Sigmoid colon (tissue), 6 donors: ENCODE measurements at regions not wholly inside any gene's neighbourhood (a gene's known extent, or its start where the extent isn't known, plus 50 kb on each side); places are given as distances from the start of the nearest gene placed in this dataset.

ENCODE experiments used
- DNase-seq: peaks from one replicate; pipeline ENCODE4 v3.0.0-alpha.2; 2019
- H3K27ac ChIP-seq, 4 donors: fragments of 200-600 bp; sonication (generic); one replicate each; pipeline ENCODE4 v1.5.1; 2016 to 2019; ENCODE audit warnings: mild to moderate bottlenecking in 1 of 4
- H3K27me3 ChIP-seq, 3 donors: fragments of 200-600 bp; sonication (generic); one replicate each; pipeline ENCODE4 v1.5.1; 2019; ENCODE audit warnings: mild to moderate bottlenecking in 1 of 3
- H3K36me3 ChIP-seq, 4 donors: fragments of 200-600 bp; sonication (generic); one replicate each; pipeline ENCODE4 v1.5.1; 2016 to 2019
- H3K4me1 ChIP-seq, 4 donors: fragments of 200-600 bp; sonication (generic); one replicate each; pipeline ENCODE4 v1.5.1; 2017 to 2019
- H3K4me3 ChIP-seq, 4 donors: fragments of 200-600 bp; sonication (generic); one replicate each; pipeline ENCODE4 v1.5.1; 2017 to 2019; ENCODE audit warnings: mild to moderate bottlenecking in 2 of 4, moderate library complexity in 1 of 4
- H3K9me3 ChIP-seq, 4 donors: fragments of 200-600 bp in 3 of 4; sonication (generic) in 3 of 4; one replicate each; pipeline versions ENCODE4 v1.5.1 to v1.6.1; 2013 to 2019
- EP300 ChIP-seq, 4 donors: sonication (generic); formaldehyde crosslinking; IDR thresholded peaks; one replicate each; pipeline ENCODE4 v1.6.1; 2017; ENCODE audit warnings: antibody characterized with exemption in 4 of 4
- POLR2A ChIP-seq, 2 donors: fragments of 450-650 bp; IDR thresholded peaks; one replicate each; pipeline ENCODE4 v1.6.1; 2016; ENCODE audit warnings: antibody characterized with exemption in 2 of 2, mild to moderate bottlenecking in 2 of 2, moderate library complexity in 2 of 2
- POLR2AphosphoS5 ChIP-seq, 4 donors: sonication (generic); formaldehyde crosslinking; IDR thresholded peaks; one replicate each; pipeline ENCODE4 v1.6.1; 2017; ENCODE audit warnings: antibody characterized with exemption in 4 of 4
- WGBS, 2 donors: extraction: QIAGEN DNeasy Blood & Tissue Kit; methylation state at CpG; one replicate each; pipeline ENCODE4 v1.1.7; 2013; 5-methylcytosine and 5-hydroxymethylcytosine counted together
- intact Hi-C: fragments of 100-400 bp; cut with DNase I; formaldehyde crosslinking; loops from one replicate; pipeline ENCODE4 v1.15.1; 2023
- TF ChIP-seq, protein P1 (sequence below), 4 experiments: fragments of 450-650 bp in 3 of 4; fragments of 200-600 bp in 1 of 4; IDR thresholded peaks; one replicate each; pipeline ENCODE4 v1.5.1; 2016 to 2019; ENCODE audit warnings: antibody characterized with exemption in 4 of 4, mild to moderate bottlenecking in 3 of 4, moderate library complexity in 2 of 4
- donor health status: healthy with polysubstance abuse.
- donor health status: healthy.

- H3K9me3 ChIP-seq, result no peaks in the 10 kb centered on the region
- TF ChIP-seq EP300 (IDR thresholded peaks at IDR 0.05), result no peak
- TF ChIP-seq POLR2A (IDR thresholded peaks at IDR 0.05), result no peak
- no peak for TF ChIP-seq POLR2AphosphoS5 (IDR thresholded peaks at IDR 0.05)
- TF ChIP-seq, protein P1, sequence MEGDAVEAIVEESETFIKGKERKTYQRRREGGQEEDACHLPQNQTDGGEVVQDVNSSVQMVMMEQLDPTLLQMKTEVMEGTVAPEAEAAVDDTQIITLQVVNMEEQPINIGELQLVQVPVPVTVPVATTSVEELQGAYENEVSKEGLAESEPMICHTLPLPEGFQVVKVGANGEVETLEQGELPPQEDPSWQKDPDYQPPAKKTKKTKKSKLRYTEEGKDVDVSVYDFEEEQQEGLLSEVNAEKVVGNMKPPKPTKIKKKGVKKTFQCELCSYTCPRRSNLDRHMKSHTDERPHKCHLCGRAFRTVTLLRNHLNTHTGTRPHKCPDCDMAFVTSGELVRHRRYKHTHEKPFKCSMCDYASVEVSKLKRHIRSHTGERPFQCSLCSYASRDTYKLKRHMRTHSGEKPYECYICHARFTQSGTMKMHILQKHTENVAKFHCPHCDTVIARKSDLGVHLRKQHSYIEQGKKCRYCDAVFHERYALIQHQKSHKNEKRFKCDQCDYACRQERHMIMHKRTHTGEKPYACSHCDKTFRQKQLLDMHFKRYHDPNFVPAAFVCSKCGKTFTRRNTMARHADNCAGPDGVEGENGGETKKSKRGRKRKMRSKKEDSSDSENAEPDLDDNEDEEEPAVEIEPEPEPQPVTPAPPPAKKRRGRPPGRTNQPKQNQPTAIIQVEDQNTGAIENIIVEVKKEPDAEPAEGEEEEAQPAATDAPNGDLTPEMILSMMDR (IDR thresholded peaks at IDR 0.05), result no peak
- DNase-seq, result no peak
- H3K4me3 ChIP-seq, result no peak overlapping the region
- intact Hi-C loops, result no loop called here
- H3K36me3 ChIP-seq, result no peaks in the 10 kb centered on the region
- WGBS, 2 donors, result 86 to 95% methylated on average over 1 of the region's 1 CpG
- H3K27ac ChIP-seq, result no peak overlapping the region
- H3K4me1 ChIP-seq, result peaks cover 0 to 5% (median 1%) of the 10 kb centered on the region in 4 donors
- H3K27me3 ChIP-seq, result no peaks in the 10 kb centered on the region
These were observed 88.7 kb upstream of the BMP5 start for GRCh38 chr6:55964136-55964535.

- Histone ChIP-seq H3K36me3 (no peaks in the 10 kb centered on the region), H3K27ac (no peak overlapping the region), H3K4me3 (no peak overlapping the region), H3K27me3 (no peaks in the 10 kb centered on the region), H3K9me3 (no peaks in the 10 kb centered on the region), H3K4me1 (no peaks in the 10 kb centered on the region)
- no peak for DNase-seq
- 37 to 61% methylated on average over 3 of the region's 3 CpGs for WGBS, 2 donors
- intact Hi-C loops, result no loop called here
- TF ChIP-seq POLR2A (IDR thresholded peaks at IDR 0.05) (no peak), POLR2AphosphoS5 (IDR thresholded peaks at IDR 0.05) (no peak), EP300 (IDR thresholded peaks at IDR 0.05) (no peak)
- TF ChIP-seq, protein P1 (IDR thresholded peaks at IDR 0.05), result no peak
These were observed 87.9 kb upstream of the BMP5 start for GRCh38 chr6:55963301-55963700.

GRCh38 chr6:55960344-55960743 is 85.0 kb upstream of the BMP5 start:
- H3K4me1 ChIP-seq, result no peaks in the 10 kb centered on the region
- intact Hi-C loops, result no loop called here
- no peak for DNase-seq
- H3K36me3 ChIP-seq, result no peaks in the 10 kb centered on the region
- no peak overlapping the region for H3K27ac ChIP-seq
- TF ChIP-seq, protein P1 (IDR thresholded peaks at IDR 0.05), result no peak
- TF ChIP-seq EP300 (IDR thresholded peaks at IDR 0.05), result no peak
- TF ChIP-seq POLR2A (IDR thresholded peaks at IDR 0.05), result no peak
- H3K9me3 ChIP-seq, result no peaks in the 10 kb centered on the region
- no peak overlapping the region for H3K4me3 ChIP-seq
- 83 to 90% methylated on average over 3 of the region's 3 CpGs for WGBS, 2 donors
- no peaks in the 10 kb centered on the region for H3K27me3 ChIP-seq

DNA sequence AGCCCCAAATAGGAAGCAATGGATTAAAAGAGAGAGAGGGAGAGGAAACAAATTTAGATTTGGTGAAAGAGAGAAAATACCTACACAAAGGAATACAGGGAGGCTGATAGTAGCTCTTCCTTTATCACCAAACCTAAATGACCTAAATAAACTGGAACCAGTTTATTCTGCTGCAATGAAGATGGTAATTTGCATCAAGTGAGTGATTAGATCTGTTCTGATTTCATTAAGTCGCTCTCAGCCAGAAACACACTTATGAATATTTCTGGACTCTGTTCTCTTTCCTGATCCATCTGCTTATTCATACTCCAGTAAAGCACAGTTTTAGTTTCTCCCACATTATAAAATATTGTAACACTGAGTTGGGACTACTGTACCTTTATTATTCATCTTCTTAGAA is 83.4 kb upstream of the BMP5 start:
- Histone ChIP-seq H3K27ac (no peak overlapping the region), H3K4me3 (no peak overlapping the region), H3K9me3 (no peaks in the 10 kb centered on the region), H3K27me3 (no peaks in the 10 kb centered on the region), H3K36me3 (no peaks in the 10 kb centered on the region), H3K4me1 (peaks cover 0 to under 1% (median 0%) of the 10 kb centered on the region in 4 donors)
- no peak for TF ChIP-seq EP300 (IDR thresholded peaks at IDR 0.05)
- no peak for TF ChIP-seq POLR2A (IDR thresholded peaks at IDR 0.05)
- TF ChIP-seq, protein P1 (IDR thresholded peaks at IDR 0.05), result no peak
- no peak for TF ChIP-seq POLR2AphosphoS5 (IDR thresholded peaks at IDR 0.05)
- WGBS, 2 donors, result 88 to 92% methylated on average over 1 of the region's 1 CpG
- intact Hi-C loops, result loop anchor here (10.0 kb wide), 1 partner anchor 684 kb away; no protein-coding TSS in a partner anchor
- no peak for DNase-seq

- no peaks in the 10 kb centered on the region for H3K27me3 ChIP-seq
- H3K9me3 ChIP-seq, result no peaks in the 10 kb centered on the region
- H3K27ac ChIP-seq, result no peak overlapping the region
- intact Hi-C loops, result loop anchor here (10.0 kb wide), 1 partner anchor 683 kb away; no protein-coding TSS in a partner anchor
- no peaks in the 10 kb centered on the region for H3K36me3 ChIP-seq
- H3K4me3 ChIP-seq, result no peak overlapping the region
- H3K4me1 ChIP-seq, result peaks cover 0 to 4% (median 0%) of the 10 kb centered on the region in 4 donors
- TF ChIP-seq EP300 (IDR thresholded peaks at IDR 0.05), result no peak
- TF ChIP-seq POLR2AphosphoS5 (IDR thresholded peaks at IDR 0.05), result no peak
- TF ChIP-seq, protein P1 (IDR thresholded peaks at IDR 0.05), result no peak
- TF ChIP-seq POLR2A (IDR thresholded peaks at IDR 0.05), result no peak
- no peak for DNase-seq
- WGBS, 2 donors, result 65 to 70% methylated on average over 2 of the region's 2 CpGs
These were observed 82.6 kb upstream of the BMP5 start for GRCh38 chr6:55957961-55958422.
